ENCODE measurements at regions not wholly inside any gene's neighbourhood (a gene's known extent, or its start where the extent isn't known, plus 50 kb on each side); places are given as distances from the start of the nearest gene placed in this dataset.
A peak's percentile ranks its signal among the peaks of the same experiment; 100 is the strongest.

DNA sequence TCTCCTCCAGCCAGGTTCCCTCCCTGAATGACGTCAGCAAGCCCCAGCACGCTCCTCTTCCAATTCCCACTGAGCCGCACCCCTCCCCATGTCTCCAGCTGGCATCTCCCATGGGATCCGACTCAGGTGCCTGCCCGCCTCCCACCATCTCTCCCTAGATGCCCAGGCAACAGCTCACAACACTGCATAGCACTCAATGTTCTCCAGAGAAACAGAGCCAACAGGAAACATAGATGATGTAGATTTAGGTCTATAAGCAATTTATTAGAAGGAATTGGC, 532.3 kb downstream of the BRD1 start:
- DNase-seq (peak in 1 of 5 donors; percentile 11), ATAC-seq (no peak)
- Histone ChIP-seq H3K9me3 (peaks cover 0 to 19% (median 10%) of the 10 kb centered on the region in 12 donors), H3K4me1 (no peaks in the 10 kb centered on the region), H3K27ac (no peak overlapping the region), H3K36me3 (no peaks in the 10 kb centered on the region), H3K27me3 (peaks cover 0 to 7% (median 0%) of the 10 kb centered on the region in 9 donors), H3K4me3 (no peak overlapping the region)
- TF ChIP-seq, protein P1, sequence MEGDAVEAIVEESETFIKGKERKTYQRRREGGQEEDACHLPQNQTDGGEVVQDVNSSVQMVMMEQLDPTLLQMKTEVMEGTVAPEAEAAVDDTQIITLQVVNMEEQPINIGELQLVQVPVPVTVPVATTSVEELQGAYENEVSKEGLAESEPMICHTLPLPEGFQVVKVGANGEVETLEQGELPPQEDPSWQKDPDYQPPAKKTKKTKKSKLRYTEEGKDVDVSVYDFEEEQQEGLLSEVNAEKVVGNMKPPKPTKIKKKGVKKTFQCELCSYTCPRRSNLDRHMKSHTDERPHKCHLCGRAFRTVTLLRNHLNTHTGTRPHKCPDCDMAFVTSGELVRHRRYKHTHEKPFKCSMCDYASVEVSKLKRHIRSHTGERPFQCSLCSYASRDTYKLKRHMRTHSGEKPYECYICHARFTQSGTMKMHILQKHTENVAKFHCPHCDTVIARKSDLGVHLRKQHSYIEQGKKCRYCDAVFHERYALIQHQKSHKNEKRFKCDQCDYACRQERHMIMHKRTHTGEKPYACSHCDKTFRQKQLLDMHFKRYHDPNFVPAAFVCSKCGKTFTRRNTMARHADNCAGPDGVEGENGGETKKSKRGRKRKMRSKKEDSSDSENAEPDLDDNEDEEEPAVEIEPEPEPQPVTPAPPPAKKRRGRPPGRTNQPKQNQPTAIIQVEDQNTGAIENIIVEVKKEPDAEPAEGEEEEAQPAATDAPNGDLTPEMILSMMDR (IDR thresholded peaks at IDR 0.05): no peak
- no peak for TF ChIP-seq POLR2A (IDR thresholded peaks at IDR 0.05)
- 82 to 89% (median 85%) methylated on average over 5 of the region's 5 CpGs for WGBS, 4 donors
- intact Hi-C loops (cut with DNase I): no loop called here

DNA sequence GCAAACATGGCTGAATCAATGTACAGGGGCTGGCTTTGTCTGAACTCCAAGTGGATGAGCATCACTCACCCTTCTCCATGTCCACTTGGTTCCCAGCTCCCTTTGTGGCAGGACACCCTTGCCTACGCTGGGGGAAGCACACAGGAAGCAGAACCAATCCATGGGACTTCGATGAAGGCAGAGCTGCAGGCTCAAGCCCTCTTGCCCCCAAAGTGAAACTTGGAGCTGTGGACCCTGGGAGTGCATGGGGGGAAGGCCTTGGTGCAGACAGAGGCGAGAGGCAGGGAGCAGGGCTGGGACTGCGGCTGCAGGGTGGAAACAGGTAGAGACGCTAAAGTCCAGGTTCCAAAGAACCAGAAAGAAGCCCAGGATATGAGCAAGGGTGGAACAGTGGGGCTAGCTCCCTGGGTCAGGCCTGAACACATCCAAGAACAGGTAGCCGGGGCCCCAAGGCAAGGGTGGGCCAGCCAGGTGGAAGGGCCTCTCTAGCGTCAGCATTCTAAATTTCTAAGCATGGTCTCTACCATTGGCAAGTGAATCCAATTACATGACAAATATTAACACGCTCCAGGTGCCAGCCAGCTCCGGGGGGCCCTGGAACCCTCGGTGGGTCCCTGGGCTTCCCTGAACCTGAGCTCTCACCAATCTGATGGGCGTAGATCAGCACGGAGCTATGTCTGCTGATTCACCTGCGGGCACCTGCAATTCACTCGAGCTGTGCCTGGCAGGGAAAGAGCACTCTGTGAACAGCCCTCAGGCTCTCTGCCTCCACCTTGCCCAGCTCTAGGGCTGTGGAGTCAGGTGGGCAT, 532.8 kb downstream of the BRD1 start:
- Histone ChIP-seq H3K4me3 (no peak overlapping the region), H3K27me3 (peaks cover 0 to 7% (median 0%) of the 10 kb centered on the region in 9 donors), H3K9me3 (peaks cover 0 to 19% (median 10%) of the 10 kb centered on the region in 12 donors), H3K36me3 (no peaks in the 10 kb centered on the region), H3K27ac (no peak overlapping the region), H3K4me1 (no peaks in the 10 kb centered on the region)
- WGBS, 4 donors: 71 to 91% (median 84%) methylated on average over 14 of the region's 14 CpGs
- peak in 1 of 5 donors; percentile 20 for DNase-seq
- intact Hi-C loops (cut with DNase I): loop anchor here in 1 of 10 donors (5.0 kb wide), 1 partner anchor 638 kb away; no protein-coding TSS in a partner anchor
- no peak for TF ChIP-seq POLR2A (IDR thresholded peaks at IDR 0.05)
- TF ChIP-seq, protein P1 (IDR thresholded peaks at IDR 0.05): no peak
- ATAC-seq: no peak

DNA sequence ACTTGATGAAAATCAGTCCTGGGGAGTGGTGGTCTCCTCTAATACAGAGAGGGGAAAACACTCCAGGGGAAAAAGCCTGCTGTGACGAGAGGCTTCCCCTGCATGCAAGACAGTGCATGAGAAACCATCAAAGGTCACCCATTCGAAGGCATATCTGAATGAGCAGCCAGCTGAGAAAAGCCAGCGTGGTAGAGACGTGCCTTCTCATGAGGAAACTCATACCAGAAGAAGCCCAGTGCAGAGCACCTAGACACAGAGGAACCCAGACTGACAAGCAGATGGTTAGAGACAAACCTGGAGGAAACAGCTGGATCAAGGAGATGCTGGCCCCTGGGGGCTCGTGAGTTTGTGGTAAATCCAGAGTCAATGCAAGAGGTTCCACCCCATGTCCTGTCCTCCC, 534.8 kb downstream of the BRD1 start:
- intact Hi-C loops (cut with DNase I): loop anchor here in 1 of 10 donors (5.0 kb wide), 1 partner anchor 636 kb away; no protein-coding TSS in a partner anchor
- no peak for TF ChIP-seq POLR2A (IDR thresholded peaks at IDR 0.05)
- TF ChIP-seq, protein P1 (IDR thresholded peaks at IDR 0.05): no peak
- 56 to 66% (median 64%) methylated on average over 5 of the region's 5 CpGs for WGBS, 4 donors
- no peaks in the 10 kb centered on the region for H3K36me3 ChIP-seq
- H3K4me1 ChIP-seq: no peaks in the 10 kb centered on the region
- no peak overlapping the region for H3K27ac ChIP-seq
- peaks cover 0 to 7% (median 0%) of the 10 kb centered on the region in 9 donors for H3K27me3 ChIP-seq
- no peak for ATAC-seq
- H3K4me3 ChIP-seq: no peak overlapping the region
- DNase-seq: no peak
- H3K9me3 ChIP-seq: peaks cover 0 to 22% (median 10%) of the 10 kb centered on the region in 12 donors

DNA sequence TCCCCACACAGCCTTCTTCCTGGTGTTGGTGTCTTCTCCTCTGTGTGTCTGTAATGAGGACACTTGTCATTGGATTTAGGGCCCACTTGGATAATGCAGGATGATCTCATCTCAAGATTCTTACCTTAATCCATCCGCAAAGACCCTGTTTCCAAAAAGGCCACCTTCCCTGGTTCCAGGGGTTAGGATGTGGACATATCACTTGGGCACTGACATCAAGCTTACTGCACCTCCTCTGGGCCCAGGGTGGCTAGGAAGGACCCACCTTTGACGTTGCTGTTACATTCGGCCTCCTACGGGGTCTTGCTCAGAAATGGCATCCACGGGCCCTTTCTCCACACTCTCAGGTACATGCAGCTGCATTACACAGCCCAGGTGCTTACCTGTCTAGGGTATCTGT, 535.9 kb downstream of the BRD1 start:
- no peaks in the 10 kb centered on the region for H3K36me3 ChIP-seq
- DNase-seq: no peak
- intact Hi-C loops (cut with DNase I): loop anchor here in 1 of 10 donors (5.0 kb wide), 1 partner anchor 634 kb away; no protein-coding TSS in a partner anchor
- peaks cover 0 to 22% (median 10%) of the 10 kb centered on the region in 12 donors for H3K9me3 ChIP-seq
- WGBS, 4 donors: 78 to 91% (median 80%) methylated on average over 5 of the region's 5 CpGs
- TF ChIP-seq POLR2A (IDR thresholded peaks at IDR 0.05): no peak
- TF ChIP-seq, protein P1 (IDR thresholded peaks at IDR 0.05): no peak
- no peak overlapping the region for H3K27ac ChIP-seq
- no peaks in the 10 kb centered on the region for H3K4me1 ChIP-seq
- no peak overlapping the region for H3K4me3 ChIP-seq
- no peak for ATAC-seq
- peaks cover 0 to 7% (median 0%) of the 10 kb centered on the region in 9 donors for H3K27me3 ChIP-seq

Data from heart left ventricle (tissue), 16 donors.